ENCODE measurements at regions not wholly inside any gene's neighbourhood (a gene's known extent, or its start where the extent isn't known, plus 50 kb on each side); places are given as distances from the start of the nearest gene placed in this dataset.

DNA sequence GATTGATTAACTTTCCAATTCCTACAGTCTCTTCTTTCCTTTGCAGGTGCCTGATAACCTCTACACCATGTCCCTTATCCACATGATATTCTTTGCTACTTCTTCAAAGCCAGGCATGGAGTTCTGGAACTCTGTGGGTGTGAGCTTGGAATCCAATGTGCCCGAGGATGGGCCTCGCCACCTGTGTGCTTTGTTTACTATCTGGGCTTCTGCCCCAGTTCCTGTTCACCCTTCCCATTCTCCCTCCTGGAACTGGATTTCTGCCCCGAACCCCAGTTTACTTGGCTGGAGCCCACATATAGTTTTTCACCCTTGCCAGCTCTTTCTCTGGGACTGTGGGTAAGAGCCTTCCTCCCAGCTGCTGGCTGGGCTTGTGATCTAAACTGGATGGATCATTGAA lies 75.2 kb upstream of the AK4 start:
- H3K4me3 ChIP-seq, result no peak overlapping the region
- H3K36me3 ChIP-seq, result no peaks in the 10 kb centered on the region
- H3K27me3 ChIP-seq, result no peaks in the 10 kb centered on the region
- no peaks in the 10 kb centered on the region for H3K4me1 ChIP-seq
- no peak overlapping the region for H3K9ac ChIP-seq (ENCODE audit: low read depth in 2 of 2, low read length in 2 of 2)
- H3K27ac ChIP-seq, result no peak overlapping the region
- no peak for DNase-seq
- no peak for TF ChIP-seq CTCF (IDR thresholded peaks at IDR 0.05)
- H3K9me3 ChIP-seq, result no peaks in the 10 kb centered on the region
- intact Hi-C loops (cut with DNase I), result loop anchor here (10.0 kb wide), 1 partner anchor 612 kb away; no protein-coding TSS in a partner anchor

- no peak overlapping the region for H3K27ac ChIP-seq
- H3K27me3 ChIP-seq, result no peaks in the 10 kb centered on the region
- TF ChIP-seq CTCF (IDR thresholded peaks at IDR 0.05), result peak; percentile 71
- no peaks in the 10 kb centered on the region for H3K36me3 ChIP-seq
- DNase-seq, result peak; percentile 68
- H3K4me1 ChIP-seq, result no peaks in the 10 kb centered on the region
- H3K4me3 ChIP-seq, result no peak overlapping the region
- no peak overlapping the region for H3K9ac ChIP-seq (ENCODE audit: low read depth in 2 of 2, low read length in 2 of 2)
- intact Hi-C loops (cut with DNase I), result loop anchor here (5.0 to 10.0 kb wide), 2 partner anchors 137 to 609 kb away; no protein-coding TSS in a partner anchor
- H3K9me3 ChIP-seq, result no peaks in the 10 kb centered on the region
Measured at GRCh38 chr1:65075123-65075976, 72.7 kb upstream of the AK4 start.

DNA sequence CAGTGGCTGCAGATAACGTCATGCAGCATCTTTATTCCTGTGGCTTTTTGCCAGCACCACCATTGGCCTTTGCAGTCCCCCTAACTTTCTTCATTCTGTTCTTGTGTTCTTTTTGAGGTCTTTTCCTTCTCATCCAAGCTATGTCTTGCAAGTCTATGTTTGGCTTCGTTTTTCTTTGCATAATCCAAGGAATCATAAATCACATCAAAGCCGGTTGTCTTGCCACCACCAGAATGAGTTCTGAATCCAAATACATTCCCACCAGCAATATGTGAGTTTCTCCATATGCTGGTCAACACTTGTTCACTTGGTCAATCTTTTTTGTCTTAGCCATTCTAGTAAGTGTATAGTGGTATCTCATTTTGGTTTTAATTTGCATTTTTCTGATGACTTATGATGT lies 70.6 kb upstream of the AK4 start:
- no peak overlapping the region for H3K27ac ChIP-seq
- H3K27me3 ChIP-seq, result no peaks in the 10 kb centered on the region
- no peak overlapping the region for H3K9ac ChIP-seq (ENCODE audit: low read depth in 2 of 2, low read length in 2 of 2)
- DNase-seq, result no peak
- H3K4me1 ChIP-seq, result no peaks in the 10 kb centered on the region
- TF ChIP-seq CTCF (IDR thresholded peaks at IDR 0.05), result no peak
- no peaks in the 10 kb centered on the region for H3K36me3 ChIP-seq
- intact Hi-C loops (cut with DNase I), result loop anchor here (5.0 to 10.0 kb wide), 2 partner anchors 135 to 607 kb away; no protein-coding TSS in a partner anchor
- H3K4me3 ChIP-seq, result no peak overlapping the region
- no peaks in the 10 kb centered on the region for H3K9me3 ChIP-seq

GRCh38 chr1:65079941-65080340 lies 68.1 kb upstream of the AK4 start:
- Histone ChIP-seq H3K4me1 (no peaks in the 10 kb centered on the region), H3K9ac (ENCODE audit: low read depth in 2 of 2, low read length in 2 of 2) (no peak overlapping the region), H3K9me3 (no peaks in the 10 kb centered on the region), H3K4me3 (no peak overlapping the region), H3K27me3 (no peaks in the 10 kb centered on the region), H3K27ac (no peak overlapping the region), H3K36me3 (no peaks in the 10 kb centered on the region)
- no peak for DNase-seq
- intact Hi-C loops (cut with DNase I), result loop anchor here (5.0 to 10.0 kb wide), 2 partner anchors 132 to 605 kb away; no protein-coding TSS in a partner anchor
- no peak for TF ChIP-seq CTCF (IDR thresholded peaks at IDR 0.05)

DNA sequence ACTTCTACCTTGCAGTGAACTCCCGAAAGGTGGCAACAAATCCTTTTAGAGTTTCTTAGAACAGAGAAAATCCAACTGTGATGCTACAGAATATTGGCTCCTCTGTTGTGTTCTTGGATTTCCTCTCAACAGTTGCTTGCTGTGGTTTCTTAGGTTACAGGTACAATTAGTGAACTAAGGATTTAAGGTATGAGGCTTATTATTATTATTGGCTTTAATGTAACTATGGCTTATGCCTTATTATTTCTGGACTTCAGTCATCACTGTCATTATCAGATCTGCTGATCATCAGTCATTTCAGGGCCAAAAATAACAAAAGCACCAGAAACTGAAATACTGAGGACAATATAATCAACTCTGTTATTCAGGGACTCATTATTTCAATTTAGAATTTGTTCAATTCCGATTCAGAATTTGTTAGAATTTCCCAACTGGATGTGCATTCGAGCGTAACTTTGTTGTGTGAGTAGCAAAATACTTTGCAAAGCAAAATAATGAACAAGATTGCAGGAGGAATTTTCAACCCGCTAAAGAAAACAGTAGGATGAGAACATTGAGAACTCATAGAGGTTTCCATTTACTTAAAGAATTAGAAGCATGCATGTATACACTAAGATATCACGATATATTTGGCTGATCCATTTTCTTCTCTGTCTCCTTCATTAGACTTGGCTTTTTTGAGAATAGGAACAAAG lies 65.5 kb upstream of the AK4 start:
- Histone ChIP-seq H3K9me3 (no peaks in the 10 kb centered on the region), H3K27me3 (no peaks in the 10 kb centered on the region), H3K27ac (no peak overlapping the region), H3K9ac (ENCODE audit: low read depth in 2 of 2, low read length in 2 of 2) (no peak overlapping the region), H3K4me3 (no peak overlapping the region), H3K36me3 (no peaks in the 10 kb centered on the region), H3K4me1 (no peaks in the 10 kb centered on the region)
- DNase-seq, result no peak
- TF ChIP-seq CTCF (IDR thresholded peaks at IDR 0.05), result no peak
- intact Hi-C loops (cut with DNase I), result no loop called here

All from colonic mucosa (tissue), 4 donors.